Breast epithelium (tissue), 4 donors: ENCODE measurements at regions not wholly inside any gene's neighbourhood (a gene's known extent, or its start where the extent isn't known, plus 50 kb on each side); places are given as distances from the start of the nearest gene placed in this dataset.

Source experiments
- DNase-seq, 2 donors: peaks; one replicate each; pipeline ENCODE4 v3.0.0-alpha.2; 2019; ENCODE audit warnings: low spot score in 2 of 2
- H3K27ac ChIP-seq, 2 donors: fragments of 200-600 bp; sonication (generic) in 1 of 2; one replicate each; pipeline ENCODE4 v1.5.1; 2016 to 2019; ENCODE audit warnings: mild to moderate bottlenecking in 1 of 2
- H3K27me3 ChIP-seq, 2 donors: fragments of 200-600 bp; sonication (generic) in 1 of 2; one replicate each; pipeline versions ENCODE4 v1.5.1 to v1.6.0; 2017 to 2019; ENCODE audit warnings: control low read depth in 1 of 2, mild to moderate bottlenecking in 1 of 2
- H3K36me3 ChIP-seq: fragments of 200-600 bp; one replicate; pipeline ENCODE4 v1.5.1; 2019
- H3K4me1 ChIP-seq, 2 donors: fragments of 200-600 bp; sonication (generic); one replicate each; pipeline ENCODE4 v1.5.1; 2016 to 2019; ENCODE audit warnings: control low read depth in 1 of 2
- H3K4me3 ChIP-seq, 3 donors: fragments of 200-600 bp; sonication (generic); 1 replicate in 2 of 3; 2 replicates in 1 of 3; pipeline ENCODE4 v1.5.1; 2016 to 2019; ENCODE audit warnings: mild to moderate bottlenecking in 3 of 3, moderate library complexity in 2 of 3
- H3K9me3 ChIP-seq, 2 donors: fragments of 200-600 bp; sonication (generic) in 1 of 2; one replicate each; pipeline ENCODE4 v1.5.1; 2016 to 2019; ENCODE audit warnings: control low read depth in 1 of 2
- CTCF ChIP-seq, 3 donors: fragments of 450-650 bp; IDR thresholded peaks; one replicate each; pipeline ENCODE4 v1.5.1; 2016 to 2017; ENCODE audit warnings: antibody characterized with exemption in 3 of 3, mild to moderate bottlenecking in 3 of 3, moderate library complexity in 3 of 3
- POLR2A ChIP-seq: fragments of 450-650 bp; IDR thresholded peaks from one replicate; pipeline ENCODE4 v1.6.1; 2016; ENCODE audit warnings: antibody characterized with exemption, mild to moderate bottlenecking, moderate library complexity
- POLR2AphosphoS5 ChIP-seq, 3 donors: sonication (generic); formaldehyde crosslinking; IDR thresholded peaks; one replicate each; pipeline ENCODE4 v1.6.1; 2017; ENCODE audit warnings: antibody characterized with exemption in 3 of 3
- intact Hi-C: fragments of 100-400 bp; cut with DNase I; formaldehyde crosslinking; loops from one replicate; pipeline ENCODE4 v1.15.1; 2023; ENCODE audit warnings: low total_unique reads

- Histone ChIP-seq H3K27ac (no peak overlapping the region), H3K27me3 (no peaks in the 10 kb centered on the region), H3K36me3 (no peaks in the 10 kb centered on the region), H3K4me3 (no peak overlapping the region), H3K9me3 (no peaks in the 10 kb centered on the region), H3K4me1 (no peaks in the 10 kb centered on the region)
- no peak for DNase-seq
- TF ChIP-seq POLR2A (no peak), CTCF (IDR thresholded peaks at IDR 0.05) (no peak), POLR2AphosphoS5 (IDR thresholded peaks at IDR 0.05) (no peak)
- intact Hi-C loops: no loop called here
Observed at GRCh38 chr16:55380485-55380884, 56.5 kb downstream of the IRX6 start.

DNA sequence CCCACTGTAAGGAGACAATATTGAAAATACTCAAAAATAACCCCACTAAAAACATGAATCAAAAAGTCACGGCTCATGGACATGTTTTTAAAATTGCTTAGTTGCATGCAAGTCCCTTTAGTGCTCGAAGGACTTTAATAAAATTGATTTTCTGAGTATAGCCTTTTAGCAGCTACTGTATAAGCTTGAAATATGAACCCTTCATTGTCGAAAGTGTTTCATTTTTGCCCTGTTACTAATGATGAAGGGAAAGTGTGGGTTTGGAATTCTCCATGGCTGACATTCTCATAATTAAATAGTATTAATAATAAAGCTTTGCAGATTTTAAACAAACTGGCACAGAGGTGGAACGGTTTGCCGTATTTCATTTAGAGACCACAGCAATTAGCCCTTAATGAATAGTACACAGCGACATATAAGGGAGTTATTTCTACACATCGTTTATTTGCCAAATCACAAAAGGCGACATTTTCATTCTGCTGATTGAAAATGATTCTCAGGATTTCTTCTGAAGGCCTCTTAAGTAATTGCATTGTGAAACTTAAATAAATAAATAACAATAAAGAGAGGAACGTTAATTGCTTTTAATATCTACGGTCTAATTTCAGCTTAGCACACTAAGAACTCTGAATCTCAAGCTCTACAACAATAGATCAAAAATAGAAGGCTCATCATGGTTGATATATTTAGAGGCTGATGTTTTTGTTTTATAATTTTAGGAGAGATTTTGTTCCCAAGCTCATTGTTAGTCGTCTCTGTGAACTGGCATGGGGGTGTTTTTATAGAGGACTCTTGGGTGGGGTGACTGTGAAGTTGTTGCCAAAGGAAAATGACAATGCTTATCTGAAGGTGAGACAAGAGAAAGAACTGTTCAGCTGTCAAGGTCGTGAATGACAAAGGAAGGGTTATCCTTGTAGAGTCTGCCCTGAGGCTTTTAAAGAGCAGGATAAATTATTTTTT is 60.6 kb downstream of the IRX6 start:
- Histone ChIP-seq H3K4me1 (no peaks in the 10 kb centered on the region), H3K4me3 (no peak overlapping the region), H3K36me3 (no peaks in the 10 kb centered on the region), H3K27ac (no peak overlapping the region), H3K9me3 (no peaks in the 10 kb centered on the region), H3K27me3 (no peaks in the 10 kb centered on the region)
- TF ChIP-seq POLR2AphosphoS5 (IDR thresholded peaks at IDR 0.05) (no peak), POLR2A (no peak), CTCF (IDR thresholded peaks at IDR 0.05) (no peak)
- intact Hi-C loops: no loop called here
- DNase-seq: no peak

DNA sequence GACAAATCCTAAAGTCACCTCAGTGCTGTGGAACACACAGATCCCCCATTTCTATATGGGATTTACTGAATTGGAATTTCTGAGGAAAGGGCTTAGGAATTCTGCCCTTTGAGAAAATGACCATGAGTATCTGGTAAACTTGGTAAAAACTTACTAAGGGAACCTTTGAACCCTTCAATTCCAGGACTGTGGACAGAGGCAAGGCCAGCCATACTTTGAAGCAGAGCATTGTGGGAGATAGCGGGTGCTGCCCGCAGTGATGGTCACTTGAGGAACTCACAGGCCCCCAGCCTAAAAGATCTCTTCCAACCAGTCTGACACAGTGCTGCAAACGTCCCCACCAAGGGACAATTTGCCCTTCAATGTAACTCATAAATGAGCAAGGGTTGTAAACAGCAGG is 61.4 kb downstream of the IRX6 start:
- Histone ChIP-seq H3K27me3 (no peaks in the 10 kb centered on the region), H3K36me3 (no peaks in the 10 kb centered on the region), H3K4me3 (no peak overlapping the region), H3K27ac (no peak overlapping the region), H3K4me1 (no peaks in the 10 kb centered on the region), H3K9me3 (no peaks in the 10 kb centered on the region)
- no peak for DNase-seq
- no peak for TF ChIP-seq CTCF (IDR thresholded peaks at IDR 0.05)
- no peak for TF ChIP-seq POLR2AphosphoS5 (IDR thresholded peaks at IDR 0.05)
- TF ChIP-seq POLR2A: no peak
- intact Hi-C loops: no loop called here

DNA sequence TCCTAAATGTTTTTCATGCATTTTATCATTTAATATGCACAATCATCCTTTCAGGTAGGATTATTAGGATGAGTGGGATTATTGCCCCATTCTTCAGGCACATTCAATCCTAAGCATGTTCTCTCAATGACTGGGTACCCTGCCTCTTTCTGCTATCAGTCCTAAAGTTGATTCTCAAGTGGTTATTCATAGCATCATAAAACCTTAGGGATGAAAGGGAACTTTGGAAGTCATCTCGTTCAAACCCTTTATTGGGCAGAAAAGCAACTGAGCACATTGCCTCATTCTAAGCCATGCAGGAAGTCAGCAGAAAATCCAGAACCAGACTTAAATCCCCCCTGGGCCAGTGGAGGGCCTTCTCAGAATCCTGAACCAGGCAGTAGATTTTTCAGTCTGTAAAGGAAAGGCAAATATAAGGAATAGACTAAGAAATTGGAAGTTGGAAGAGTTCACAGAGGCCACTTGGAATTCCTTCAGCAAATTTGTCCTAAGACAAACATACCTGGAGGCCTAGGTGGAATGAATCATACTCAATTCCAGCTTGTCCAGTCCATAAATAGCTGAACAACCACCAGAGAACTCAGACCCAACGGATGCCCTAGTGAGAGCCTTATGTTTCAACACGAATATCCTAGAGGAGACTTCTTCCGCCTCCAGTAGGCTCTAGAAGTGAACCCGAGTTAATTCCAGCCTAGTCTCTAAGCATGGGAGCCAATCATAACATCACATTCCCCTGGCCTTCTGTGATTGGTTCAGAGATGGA is 62.7 kb downstream of the IRX6 start:
- TF ChIP-seq POLR2A: no peak
- TF ChIP-seq CTCF (IDR thresholded peaks at IDR 0.05): no peak
- no peak for TF ChIP-seq POLR2AphosphoS5 (IDR thresholded peaks at IDR 0.05)
- intact Hi-C loops: no loop called here
- peak overlapping the region; percentile 28 to 29 for H3K27ac ChIP-seq
- no peaks in the 10 kb centered on the region for H3K36me3 ChIP-seq
- no peaks in the 10 kb centered on the region for H3K4me1 ChIP-seq
- no peak overlapping the region for H3K4me3 ChIP-seq
- no peaks in the 10 kb centered on the region for H3K9me3 ChIP-seq
- DNase-seq: no peak
- no peaks in the 10 kb centered on the region for H3K27me3 ChIP-seq
